Stimulated activated CD4-positive, alpha-beta T cell treated with anti-CD3 and anti-CD28 coated beads, Interleukin-2, amount 100 ng/mL, for 48 hours (primary cell): ENCODE measurements at regions not wholly inside any gene's neighbourhood (a gene's known extent, or its start where the extent isn't known, plus 50 kb on each side); places are given as distances from the start of the nearest gene placed in this dataset.

Experiments
- DNase-seq, 2 donors: peaks; one replicate each; pipeline ENCODE4 v3.0.0-alpha.2; 2020

- DNase-seq = no peak
These were observed 214.7 kb downstream of the TRAM1L1 start for GRCh38 chr4:116870686-116871085.

DNA sequence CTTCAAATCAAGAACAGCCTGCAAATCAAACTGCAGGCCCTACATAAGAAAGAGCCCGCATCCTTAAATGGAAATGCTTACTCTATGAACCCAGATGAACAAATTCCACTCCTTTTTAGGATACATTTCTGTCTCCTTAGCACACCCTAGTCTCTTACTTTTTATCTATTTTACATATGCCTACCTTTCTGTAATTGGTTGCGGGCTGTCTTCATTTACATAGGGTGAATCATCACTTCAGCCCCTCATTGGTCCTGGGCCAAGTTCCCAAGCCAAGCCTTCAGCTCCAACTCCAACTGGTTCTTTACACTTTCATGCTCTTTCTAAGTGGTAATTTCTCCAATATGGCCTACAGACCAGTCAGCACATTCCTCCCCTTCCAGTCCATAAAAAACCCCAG, 219.3 kb downstream of the TRAM1L1 start:
- no peak for DNase-seq

GRCh38 chr4:116862592-116862991, 222.8 kb downstream of the TRAM1L1 start:
- no peak for DNase-seq

- no peak for DNase-seq
These were observed 224.5 kb downstream of the TRAM1L1 start for GRCh38 chr4:116860891-116861290.

GRCh38 chr4:116849620-116850019, 235.8 kb downstream of the TRAM1L1 start:
- no peak for DNase-seq

GRCh38 chr4:116847616-116848015, 237.8 kb downstream of the TRAM1L1 start:
- DNase-seq = no peak

DNA sequence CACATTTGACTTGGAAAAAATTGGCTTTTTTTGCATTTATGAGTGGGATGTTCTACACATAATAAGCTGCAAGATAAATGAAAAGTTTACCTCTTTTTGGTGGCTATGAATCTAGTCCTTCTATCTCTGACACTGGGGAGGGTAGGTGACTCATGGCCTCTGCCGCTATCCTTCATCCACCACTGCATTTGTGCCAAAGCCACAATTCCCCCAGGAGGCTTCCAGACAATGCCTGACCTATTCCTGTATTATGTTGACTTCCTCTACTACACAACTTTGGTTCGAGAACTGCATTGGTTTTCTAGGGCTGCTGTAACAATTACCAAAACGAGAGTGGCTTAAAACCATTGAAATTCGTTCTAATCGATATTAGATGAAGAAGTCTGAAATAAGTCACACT, 245.6 kb downstream of the TRAM1L1 start:
- no peak for DNase-seq

DNA sequence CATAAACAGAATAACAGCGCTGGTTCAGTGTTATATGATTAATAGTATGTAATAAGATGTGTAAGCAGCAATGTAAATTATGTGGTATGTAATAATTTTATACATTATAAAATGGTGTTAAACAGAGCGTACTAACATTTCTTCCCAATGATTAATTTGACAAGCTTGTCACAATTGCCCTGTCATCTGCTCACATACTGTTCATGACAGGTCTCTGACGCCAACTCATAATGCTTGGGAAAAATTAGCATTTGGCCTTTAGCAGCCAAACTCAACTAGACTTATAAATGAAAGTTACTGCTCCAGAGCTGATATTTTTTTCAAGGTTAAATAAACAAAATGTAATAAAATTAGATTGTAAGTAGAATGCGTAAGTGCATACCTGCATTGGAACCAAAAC, 246.8 kb downstream of the TRAM1L1 start:
- no peak for DNase-seq

GRCh38 chr4:116829187-116829586, 256.2 kb downstream of the TRAM1L1 start:
- DNase-seq = no peak

DNA sequence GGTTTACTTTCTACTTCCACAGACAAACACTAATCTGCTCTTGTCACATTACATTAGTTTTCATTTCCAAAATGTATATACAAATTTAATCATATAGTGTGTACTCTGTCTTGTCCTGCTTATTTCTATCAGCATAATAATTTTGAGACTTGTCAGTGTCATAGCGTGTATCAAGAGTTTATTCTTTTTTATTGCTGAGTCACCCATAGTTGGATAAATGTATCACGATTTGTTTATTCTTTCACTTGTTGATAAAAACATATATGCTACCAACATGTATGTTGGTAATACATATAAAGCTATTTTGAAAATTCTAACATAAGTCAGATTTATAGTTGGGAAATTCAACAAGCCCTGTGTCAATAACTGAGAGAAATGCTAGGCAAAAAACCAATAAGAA, 261.2 kb downstream of the TRAM1L1 start:
- no peak for DNase-seq

DNA sequence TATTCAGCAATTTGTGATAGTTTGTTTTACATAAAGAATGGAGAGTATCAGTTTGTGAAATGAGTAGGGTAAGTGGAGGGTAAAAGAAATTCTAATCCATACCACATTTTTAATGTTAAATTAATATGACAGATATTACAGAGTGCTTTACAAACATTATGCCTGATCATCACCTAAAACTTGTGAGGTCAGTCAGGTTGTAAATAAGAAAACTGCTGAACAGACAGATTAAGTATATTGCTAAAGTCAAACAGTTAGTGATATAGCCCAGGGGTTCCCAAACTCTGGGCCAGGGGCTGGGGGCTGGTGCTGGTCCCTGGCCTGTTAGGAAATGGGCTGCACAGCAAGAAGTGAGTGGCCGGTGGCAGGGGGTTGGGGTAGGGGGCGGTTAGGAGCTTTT, 273.6 kb downstream of the TRAM1L1 start:
- no peak for DNase-seq

DNA sequence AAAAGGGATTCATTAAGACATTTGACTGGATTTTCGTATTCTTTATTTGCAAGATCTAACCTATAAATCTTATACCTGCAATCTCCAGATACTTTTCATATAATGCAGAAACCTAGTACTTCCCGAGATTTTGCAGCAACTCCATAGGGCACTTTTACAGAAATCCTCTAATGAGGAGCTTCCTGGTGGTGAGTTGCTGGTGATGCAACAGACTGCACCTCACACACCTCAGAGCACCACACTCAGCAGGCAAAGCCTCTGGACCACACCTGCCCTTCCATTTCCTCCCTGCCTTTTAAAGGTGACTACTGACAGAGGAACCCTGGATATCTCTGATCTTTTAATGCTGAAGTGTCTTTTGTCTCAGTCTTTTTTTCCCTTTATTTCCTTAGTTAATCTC, 289.4 kb downstream of the TRAM1L1 start:
- DNase-seq = no peak

DNA sequence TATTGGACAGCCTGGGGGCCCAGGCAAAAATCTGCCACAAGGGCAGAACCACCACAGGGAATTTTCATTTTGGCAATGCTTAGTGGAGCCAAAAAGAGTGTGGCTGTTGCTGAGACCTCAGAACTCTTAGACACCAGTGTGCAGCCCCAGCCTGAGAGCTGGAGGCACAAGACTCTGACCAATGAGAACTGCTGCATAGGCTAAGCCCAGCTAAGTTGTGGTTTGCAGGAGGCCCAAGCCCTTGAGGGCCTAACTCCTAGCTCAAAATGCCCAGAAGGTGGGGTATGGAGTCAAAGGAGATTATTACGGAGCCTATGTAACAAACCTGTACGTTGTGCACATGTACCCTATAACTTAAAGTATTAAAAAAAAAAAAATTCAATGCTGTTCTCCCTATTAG, 296.7 kb downstream of the TRAM1L1 start:
- no peak for DNase-seq

DNA sequence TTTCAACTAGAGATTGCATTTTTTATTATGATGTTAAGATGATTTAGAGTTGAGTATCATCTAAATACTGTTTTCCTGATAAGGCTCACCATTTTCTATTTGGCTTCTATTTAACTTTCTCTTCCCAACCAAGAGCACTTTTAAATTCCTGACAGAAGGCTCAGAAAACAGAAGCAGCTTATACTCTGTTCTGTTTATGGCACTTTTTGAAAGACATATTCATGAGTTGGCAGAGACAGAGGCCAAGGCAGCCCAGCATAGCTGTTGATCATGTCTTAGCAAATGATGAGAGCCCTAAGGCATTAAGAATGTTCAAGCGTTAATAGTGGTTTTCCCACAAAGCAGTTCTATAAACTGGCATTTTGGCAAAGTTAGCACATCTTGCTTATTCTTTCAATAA, 330.3 kb downstream of the TRAM1L1 start:
- DNase-seq = no peak

GRCh38 chr4:116752027-116752426, 333.3 kb downstream of the TRAM1L1 start:
- DNase-seq = no peak

- DNase-seq = no peak
These were observed 348.6 kb downstream of the TRAM1L1 start for GRCh38 chr4:116736756-116737155.

- no peak for DNase-seq
These were observed 351.2 kb downstream of the TRAM1L1 start for GRCh38 chr4:116734178-116734577.

GRCh38 chr4:116733370-116733769, 352.0 kb downstream of the TRAM1L1 start:
- DNase-seq = no peak

DNA sequence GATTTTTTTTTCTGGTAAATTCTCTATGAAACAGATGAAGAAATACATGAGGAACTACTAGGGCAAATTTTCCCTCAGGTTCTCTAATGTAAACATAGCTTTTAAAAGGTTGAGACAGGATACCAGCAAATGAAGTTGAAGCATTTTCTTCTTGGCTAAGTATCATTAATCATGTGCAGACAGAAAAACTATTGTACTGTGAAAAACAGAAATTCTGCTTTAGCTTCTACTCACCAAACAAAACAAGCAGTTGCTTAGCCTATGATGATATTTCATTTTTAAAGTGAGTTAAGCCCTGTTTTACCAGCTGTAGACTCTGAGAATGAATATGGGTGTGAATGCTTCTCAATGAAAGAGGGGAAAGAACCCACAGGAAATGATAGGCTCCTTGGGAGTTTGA, 358.9 kb downstream of the TRAM1L1 start:
- no peak for DNase-seq

DNA sequence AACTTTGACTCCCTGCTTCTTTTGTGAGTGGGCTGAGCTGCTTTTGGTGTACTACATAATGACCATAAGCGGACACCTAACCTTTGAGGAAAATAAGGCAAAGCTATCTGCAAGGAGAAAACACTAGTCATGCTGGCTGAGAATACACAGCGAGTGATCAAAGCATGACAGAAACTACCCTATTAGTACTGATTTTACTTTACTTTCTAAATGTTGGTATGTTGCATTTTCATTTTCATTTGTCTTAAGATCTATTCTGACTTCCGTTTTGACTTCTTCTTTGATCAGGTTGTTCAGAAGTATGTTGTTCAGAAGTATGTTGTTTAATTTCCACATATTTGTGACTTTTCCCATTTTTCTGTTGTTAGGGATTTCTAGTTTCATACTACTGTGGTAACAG, 361.1 kb downstream of the TRAM1L1 start:
- DNase-seq = no peak

DNA sequence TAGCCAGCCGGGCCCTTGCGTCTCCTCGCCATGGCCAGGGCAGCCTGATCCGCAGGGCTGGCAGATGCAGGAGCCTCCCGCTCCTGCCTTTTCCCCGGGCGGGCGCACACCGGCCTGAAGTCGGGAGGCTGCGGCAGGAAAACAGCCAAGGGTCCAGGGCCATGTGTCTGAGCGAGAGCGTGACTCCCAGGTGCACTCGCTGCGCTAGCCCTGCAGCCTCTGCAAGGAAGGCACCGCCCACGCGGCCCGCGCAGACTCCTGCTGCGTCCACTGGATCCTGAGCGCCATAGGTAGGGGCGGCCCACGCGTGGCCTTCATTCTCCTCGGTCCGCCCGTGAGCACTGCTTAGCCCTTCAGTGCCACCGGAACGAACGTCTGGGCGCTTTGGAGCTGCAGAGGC, 379.9 kb downstream of the TRAM1L1 start:
- no peak for DNase-seq

DNA sequence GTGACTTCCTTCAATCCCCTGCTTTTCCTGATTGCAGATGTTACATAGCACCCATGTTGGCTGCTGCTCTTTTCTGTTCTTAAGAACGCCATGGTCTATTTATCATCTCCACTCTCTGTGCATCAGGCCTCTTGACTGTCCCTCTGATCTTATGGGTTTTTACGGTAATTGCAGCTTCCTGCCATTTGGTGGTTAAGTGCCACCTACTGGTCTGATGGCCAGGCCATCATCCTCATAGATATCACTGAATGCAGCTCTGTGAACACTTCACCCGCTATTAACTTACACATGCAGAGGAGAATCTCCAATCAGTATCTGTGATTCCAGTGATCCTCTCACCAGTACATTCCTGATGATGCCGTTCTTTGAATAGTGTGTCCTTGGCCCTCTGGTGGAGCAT, 382.4 kb downstream of the TRAM1L1 start:
- DNase-seq = no peak

- no peak for DNase-seq
These were observed 396.8 kb downstream of the TRAM1L1 start for GRCh38 chr4:116688536-116688935.

DNA sequence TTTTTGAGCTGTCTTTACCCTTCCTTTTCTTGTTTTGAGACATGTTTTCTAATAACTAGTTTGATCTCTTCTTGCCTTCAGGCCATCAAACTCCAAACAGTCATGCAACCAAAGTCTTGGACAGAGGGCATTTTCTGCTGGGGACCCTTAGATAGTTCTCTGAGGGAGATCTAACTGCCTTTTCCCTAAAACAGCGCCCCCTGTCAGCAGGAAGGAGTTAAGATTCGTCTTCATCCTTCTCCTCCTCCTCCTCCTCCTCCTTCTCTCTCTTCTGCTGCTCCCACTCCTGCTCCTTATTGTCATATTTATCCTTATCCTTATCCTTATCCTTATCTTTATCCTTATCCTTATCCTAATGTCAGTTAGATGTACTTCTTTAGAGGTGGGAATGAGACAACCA, 417.2 kb downstream of the TRAM1L1 start:
- no peak for DNase-seq

- DNase-seq = no peak
These were observed 419.7 kb downstream of the TRAM1L1 start for GRCh38 chr4:116665716-116666115.

GRCh38 chr4:116664198-116664597, 421.2 kb downstream of the TRAM1L1 start:
- DNase-seq = no peak
